ENCODE measurements at regions not wholly inside any gene's neighbourhood (a gene's known extent, or its start where the extent isn't known, plus 50 kb on each side); places are given as distances from the start of the nearest gene placed in this dataset.
"Not testable (repeated sequence)": the region's sequence is repeated elsewhere in the genome, so short reads cannot be mapped to it uniquely, and the experiment has no call there.

DNA sequence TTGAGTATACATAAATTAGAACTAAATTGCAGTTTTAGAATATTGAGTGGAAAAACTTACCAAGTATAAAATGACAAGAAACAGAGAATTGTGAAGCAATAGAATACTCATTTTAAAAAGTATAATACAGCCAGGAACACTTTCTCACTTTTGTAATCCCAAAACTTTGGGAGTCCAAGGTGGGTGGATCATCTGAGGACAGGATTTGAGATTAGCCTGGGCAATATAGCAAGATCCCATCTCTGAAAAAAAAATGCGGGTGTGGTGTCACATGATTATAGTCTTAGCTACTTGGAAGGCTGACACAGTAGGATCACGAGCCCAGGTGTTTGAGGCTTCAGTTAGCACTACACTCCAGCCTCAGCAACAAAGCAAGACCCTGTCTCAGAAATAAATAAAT is 440.9 kb upstream of the POT1 start:
- DNase-seq, result no peak

DNA sequence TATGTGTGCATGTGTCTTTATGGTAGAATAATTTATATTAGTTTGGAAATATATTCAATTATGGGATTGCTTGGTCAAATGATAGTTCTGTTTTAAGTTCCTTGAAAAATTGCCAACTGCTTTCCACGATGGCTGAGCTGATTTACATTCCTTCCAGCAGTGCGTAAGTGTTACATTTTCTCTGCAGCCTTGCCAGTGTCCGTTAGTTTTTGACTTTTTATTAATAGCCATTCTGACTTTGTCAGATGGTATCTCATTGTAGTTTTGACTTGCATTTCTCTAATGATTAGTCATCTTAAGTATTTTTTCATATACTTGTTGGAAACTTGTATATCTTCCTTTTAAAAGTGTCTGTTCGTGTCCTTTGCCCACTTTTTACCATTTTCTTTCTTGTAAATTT is 434.2 kb upstream of the POT1 start:
- no peak for DNase-seq

- DNase-seq, result no peak
Measured at GRCh38 chr7:125358551-125359167, 429.0 kb upstream of the POT1 start.

DNA sequence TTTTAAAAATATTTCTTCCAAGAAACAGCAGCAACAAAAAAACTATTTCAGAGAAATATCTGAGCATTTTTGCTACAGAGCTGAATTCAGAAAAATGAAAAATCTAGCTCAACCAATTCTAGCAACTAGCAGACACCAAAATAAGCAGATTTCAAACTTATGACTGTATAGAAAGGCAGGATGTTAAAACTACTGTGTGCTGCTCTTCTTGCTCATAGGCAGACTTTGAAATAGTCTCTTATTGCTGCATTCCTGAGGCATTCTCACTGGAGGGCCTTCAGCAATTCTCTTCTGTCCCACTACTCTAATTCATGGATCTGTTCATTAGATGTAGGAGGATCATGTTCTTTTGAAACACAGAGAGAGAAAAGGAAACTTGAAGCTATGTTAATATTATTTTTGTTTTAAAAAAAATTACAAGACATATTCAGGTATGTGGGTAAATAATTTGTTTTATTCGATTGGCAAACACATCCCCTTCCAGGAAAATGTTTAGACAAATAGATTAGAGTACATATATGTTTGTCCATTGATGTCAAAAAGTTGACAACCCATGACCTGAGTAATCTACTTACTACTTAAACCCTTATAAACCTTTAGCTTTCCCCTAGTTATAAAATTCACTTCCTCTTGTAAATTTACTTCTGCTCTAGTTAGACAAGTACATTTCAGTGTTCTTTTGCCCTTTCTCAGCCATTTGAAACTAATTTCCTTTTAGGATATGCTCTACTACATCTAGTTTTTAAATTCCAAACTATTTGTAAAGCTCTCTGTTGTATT is 428.2 kb upstream of the POT1 start:
- DNase-seq, result no peak

- DNase-seq, result no peak
Measured at GRCh38 chr7:125355899-125356298, 426.3 kb upstream of the POT1 start.

DNA sequence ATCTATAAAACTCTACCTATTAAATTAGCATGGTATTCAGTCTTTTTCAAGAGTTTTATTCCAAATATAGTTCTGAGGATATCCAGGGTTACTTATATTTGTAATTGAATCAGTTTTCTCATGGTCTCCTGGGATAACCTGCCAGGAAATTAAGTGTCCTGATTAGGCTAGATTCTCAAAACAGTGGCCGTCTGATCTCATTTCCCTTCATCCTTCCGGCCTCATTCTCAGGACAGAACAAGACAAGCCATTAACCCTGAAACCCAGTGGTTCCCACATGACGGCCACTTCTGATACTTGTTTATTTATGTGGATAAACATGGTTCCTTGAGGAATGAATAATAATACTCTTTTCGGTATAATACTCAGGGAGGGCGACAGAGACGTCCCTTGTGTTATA is 417.6 kb upstream of the POT1 start:
- no peak for DNase-seq

- DNase-seq, result no peak
Measured at GRCh38 chr7:125338110-125338509, 408.5 kb upstream of the POT1 start.

DNA sequence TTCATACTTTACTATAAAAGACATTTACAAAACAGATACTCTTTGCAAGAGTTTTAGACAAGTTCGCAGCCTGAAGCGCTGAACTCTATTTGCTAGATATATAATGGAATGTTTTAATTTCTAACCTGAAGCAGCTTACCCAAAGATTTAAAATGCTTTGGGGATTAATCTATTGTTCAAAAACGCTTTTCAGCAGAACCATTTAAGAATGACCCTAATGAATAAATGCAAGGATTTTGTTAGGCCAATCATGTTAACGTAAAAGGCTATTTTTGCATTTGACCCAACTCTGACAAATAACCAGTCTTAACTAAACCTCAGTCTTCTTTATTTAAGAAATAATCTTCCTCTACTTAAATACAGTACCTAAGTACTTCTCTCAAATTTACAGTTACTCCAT is 406.7 kb upstream of the POT1 start:
- no peak for DNase-seq

DNA sequence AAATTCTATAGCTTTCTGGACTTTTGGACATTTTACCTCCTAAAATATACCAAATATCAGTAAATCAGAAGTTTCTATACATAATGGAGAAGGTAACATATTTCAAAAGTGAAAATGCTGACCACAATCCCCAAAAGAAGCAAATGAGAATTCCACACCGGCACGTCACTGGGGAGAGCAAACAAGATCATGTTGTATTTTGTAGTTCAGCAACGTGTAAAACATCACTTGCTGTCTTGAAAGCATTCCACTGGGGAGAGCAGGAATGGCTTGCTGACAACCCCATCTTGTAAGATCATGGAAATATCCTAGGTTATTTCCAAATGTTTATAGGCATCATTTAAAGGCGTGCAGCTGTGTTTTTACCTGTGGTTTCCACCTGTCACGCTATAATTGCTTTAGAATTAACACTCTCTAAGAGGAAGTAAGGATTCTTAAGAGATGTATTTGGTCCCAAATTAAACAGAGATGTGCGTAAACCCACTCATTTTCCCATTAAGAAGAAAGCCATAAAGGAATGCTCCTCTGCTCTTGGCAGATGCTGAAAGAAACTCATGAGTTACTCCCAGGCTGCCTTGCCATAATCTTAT is 397.1 kb upstream of the POT1 start:
- DNase-seq, result peak; percentile 3

DNA sequence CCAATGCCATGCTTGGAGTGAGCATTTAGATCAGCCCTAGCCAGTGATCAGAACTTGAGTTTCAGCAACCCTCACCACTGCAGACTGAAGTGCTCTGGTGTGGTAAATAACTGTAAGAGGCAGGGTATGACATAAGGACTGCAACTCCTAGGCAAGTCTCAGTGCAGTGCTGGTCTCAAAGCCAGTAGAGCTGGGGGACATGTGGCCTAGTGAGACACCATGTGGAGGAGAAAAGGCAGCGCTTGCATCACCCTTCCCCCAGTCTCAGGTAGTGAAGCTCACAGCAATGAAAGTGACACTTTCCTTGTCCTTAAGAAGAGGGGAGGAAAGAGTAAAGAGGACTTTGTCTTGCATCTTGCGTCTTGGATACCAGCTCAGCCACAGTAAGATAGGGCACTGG is 386.8 kb upstream of the POT1 start:
- DNase-seq, result peak; percentile 25

DNA sequence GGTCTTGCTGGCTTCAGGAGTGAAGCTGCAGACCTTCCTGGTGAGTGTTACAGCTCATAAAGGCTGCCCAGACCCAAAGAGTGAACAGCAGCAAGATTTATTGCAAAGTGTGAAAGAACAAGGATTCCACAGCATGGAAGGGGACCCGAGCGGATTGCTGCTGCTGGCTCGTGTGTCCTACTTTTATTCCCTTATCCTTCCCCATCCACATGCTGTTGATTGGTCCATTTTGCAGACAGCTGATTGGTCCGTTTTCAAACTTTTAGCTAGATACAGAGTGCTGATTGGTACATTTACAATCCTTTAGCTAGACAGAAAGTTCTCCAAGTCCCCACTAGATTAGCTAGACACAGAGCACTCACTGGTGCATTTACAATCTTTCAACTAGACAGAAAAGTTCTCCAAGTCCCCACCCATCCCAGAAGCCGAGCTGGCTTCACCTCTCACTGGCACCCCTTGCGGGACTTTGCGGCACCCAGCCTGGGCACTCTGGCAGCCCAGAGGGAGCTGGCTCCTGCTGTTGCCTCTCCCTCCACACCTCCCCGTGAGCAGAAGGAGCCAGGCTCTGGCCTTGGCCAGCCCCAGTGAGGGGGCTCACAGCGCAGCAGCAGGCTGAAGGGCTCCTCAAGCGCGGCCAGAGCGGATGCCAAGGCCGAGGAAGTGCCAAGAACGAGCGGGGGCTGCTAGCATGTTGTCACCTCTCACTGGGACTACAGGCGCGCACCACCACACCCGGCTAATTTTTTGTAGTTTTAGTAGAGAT is 369.6 kb upstream of the POT1 start:
- no peak for DNase-seq

DNA sequence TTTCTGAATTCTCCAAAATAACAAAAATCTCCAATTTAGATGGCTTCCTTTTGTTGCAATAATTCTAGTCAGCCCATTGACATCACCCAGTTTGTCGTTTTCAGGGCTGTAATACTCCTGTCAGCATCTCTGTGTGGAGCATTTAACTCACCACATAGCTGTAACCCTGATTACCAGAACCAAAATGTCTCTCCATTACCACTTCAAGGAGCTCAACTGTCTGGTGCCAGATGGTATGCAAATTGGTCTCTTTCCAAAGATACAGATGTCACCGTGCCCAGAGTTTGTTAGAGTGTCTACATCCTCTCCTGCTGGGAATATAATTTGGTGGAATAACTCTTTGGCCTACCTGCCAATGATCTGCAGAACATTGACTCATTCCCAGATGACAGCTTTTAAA is 350.3 kb upstream of the POT1 start:
- peak; percentile 15 for DNase-seq

- DNase-seq, result no peak
Measured at GRCh38 chr7:125278318-125278717, 348.7 kb upstream of the POT1 start.

DNA sequence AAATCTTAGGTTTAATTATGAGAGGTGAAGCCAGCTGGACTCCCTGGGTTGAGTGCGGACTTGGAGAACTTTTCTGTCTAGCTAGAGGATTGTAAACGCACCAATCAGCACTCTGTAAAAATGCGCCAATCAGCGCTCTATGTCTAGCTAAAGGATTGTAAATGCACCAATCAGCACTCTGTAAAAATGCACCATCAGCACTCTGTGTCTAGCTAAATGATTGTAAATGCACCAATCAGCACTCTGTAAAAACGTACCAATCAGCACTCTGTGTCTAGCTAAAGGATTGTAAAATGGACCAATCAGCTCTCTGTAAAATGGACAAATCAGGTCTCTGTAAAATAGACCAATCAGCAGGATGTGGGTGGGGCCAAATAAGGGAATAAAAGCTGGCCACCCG is 345.1 kb upstream of the POT1 start:
- not testable (repeated sequence) for DNase-seq

DNA sequence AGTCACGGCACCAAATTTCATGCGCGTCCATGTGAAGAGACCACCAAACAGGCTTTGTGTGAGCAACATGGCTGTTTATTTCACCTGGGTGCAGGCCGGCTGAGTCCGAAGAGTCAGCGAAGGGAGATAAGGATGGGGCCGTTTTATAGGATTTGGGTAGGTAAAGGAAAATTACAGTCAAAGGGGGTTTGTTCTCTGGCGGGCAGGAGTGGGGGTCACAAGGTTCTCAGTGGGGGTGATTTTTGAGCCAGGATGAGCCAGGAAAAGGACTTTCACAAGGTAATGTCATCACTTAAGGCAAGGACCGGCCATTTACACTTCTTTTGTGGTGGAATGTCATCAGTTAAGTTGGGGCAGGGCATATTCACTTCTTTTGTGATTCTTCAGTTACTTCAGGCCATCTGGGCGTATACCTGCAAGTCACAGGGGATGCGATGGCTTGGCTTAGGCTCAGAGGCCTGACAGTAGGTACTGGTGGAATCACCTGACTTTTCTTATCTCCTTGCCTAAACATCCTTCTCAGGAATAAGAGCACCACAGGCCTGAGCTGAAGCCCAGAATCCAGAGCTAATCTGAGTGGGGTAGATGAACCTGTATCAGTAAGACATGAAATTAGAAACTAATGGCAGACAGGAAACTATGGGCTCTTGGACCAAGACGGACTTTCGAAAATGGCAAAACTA is 334.7 kb upstream of the POT1 start:
- not testable (repeated sequence) for DNase-seq

DNA sequence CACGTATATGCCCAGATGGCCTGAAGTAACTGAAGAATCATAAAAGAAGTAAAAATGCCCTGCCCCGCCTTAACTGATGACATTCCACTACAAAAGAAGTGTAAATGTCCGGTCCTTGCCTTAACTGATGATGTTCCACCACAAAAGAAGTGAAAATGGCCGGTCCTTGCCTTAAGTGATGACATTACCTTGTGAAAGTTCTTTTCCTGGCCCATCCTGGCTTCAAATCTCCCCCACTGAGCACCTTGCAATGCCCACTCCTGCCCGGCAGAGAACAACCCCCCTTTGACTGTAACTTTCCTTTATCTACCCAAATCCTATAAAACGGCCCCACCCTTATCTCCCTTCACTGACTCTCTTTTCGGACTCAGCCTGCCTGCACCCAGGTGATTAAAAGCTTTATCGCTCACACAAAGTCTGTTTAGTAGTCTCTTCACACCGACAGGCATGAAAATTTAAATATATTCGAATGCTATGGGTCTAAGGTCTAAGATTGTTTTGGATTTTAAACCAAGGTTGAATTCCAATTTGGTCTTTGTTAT is 329.3 kb upstream of the POT1 start:
- not testable (repeated sequence) for DNase-seq

DNA sequence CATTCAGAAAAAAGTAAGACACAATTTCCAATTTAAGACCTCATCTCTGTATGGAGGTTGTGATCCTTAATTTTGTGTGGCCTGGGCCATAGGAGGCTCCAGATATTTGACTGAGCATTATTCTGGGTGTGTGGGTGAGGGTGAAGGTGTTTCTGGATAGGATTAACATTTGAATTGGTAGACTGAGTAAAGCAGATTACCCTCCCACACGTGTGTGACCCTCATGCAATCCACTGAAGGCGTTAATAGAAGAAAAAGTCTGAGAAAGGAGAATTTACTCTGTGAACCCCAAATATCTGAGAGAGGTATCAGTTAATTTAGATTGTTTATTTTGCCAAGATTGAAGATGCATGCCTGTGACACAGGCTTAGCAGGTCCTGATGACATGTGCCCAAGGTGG is 328.0 kb upstream of the POT1 start:
- no peak for DNase-seq

GRCh38 chr7:125256446-125256845 is 326.8 kb upstream of the POT1 start:
- no peak for DNase-seq

DNA sequence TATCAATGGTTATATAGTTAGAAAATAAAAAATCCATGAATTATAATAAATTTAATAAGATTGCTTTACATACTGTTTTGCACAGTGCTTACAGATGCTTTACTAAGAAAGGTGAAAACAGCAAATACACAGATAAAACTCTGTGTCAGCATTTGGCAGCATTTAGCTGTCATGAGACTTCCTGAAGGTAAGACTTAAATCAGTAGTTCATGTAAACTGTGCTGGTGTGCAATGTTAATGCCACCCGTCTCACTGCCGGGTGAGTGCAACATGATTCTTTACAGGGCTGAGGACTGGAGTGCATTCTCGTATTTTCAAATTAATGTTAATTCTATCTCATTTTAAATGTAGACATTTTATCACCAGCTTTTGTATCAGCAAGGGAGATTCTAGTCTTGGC is 326.2 kb upstream of the POT1 start:
- no peak for DNase-seq

DNA sequence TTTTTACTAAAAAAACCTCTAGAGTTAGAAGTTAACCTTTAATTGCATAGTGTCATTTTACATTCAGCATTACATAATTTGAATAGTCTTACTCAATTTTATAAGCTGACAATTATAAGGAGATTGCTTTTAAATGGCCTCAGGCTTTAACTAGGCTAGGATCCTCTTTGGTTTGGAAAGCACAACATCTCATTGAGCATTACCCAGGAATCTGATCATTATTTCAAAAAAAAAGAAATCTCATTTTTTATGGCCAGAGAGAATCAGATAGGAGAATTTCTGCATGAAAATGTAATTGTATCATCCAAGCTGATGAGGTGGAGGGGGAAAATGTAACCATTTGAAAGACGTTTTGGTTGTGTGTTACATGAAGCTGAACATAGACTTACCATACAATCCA is 324.9 kb upstream of the POT1 start:
- no peak for DNase-seq

- DNase-seq, result no peak
Measured at GRCh38 chr7:125253452-125254190, 324.0 kb upstream of the POT1 start.
